ENCODE measurements at regions not wholly inside any gene's neighbourhood (a gene's known extent, or its start where the extent isn't known, plus 50 kb on each side); places are given as distances from the start of the nearest gene placed in this dataset.

DNA sequence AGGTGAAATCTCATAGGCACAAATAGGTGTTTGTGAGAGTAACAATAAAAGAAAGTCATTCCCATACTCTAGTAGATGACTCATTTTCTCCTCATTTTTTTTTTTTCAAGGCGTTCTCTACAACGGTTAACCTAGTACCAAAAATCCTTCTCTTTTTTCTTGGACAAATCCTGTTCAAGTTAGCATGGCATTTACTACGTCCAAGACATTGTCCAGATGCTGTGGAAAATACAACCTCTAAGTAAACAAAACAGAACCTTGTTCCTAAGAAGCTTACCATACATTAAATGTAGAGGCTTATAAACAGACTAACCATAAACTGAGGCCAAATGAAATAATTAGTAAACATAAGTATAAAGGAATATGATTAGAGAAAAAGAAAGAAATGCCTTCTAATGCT lies 76.2 kb upstream of the RGS4 start:
- no peaks in the 10 kb centered on the region for H3K36me3 ChIP-seq (ENCODE audit: insufficient read depth, low read length, poor library complexity, severe bottlenecking)
- H3K27me3 ChIP-seq (replicated peaks; ENCODE audit: insufficient read depth, low read depth, low read length, poor library complexity) = no peaks in the 10 kb centered on the region
- no peak for TF ChIP-seq CTCF (conservative IDR thresholded peaks at IDR 0.05; ENCODE audit: low read depth, low read length)
- TF ChIP-seq EZH2 (IDR thresholded peaks at IDR 0.05; ENCODE audit: borderline replicate concordance, low read depth, low read length, poor library complexity, severe bottlenecking) = no peak
- CTCF ChIA-PET = no interaction called here
- intact Hi-C loops (cut with micrococcal nuclease; ENCODE audit: unreplicated experiment) = no loop called here
- no peak for DNase-seq (ENCODE audit: low spot score)
- no peak overlapping the region for H3K27ac ChIP-seq (ENCODE audit: low read depth, low read length, poor library complexity, severe bottlenecking)
- no peaks in the 10 kb centered on the region for H3K9me3 ChIP-seq (ENCODE audit: low read depth, low read length, poor library complexity, severe bottlenecking)
- H3K4me3 ChIP-seq (ENCODE audit: low read depth, low read length, poor library complexity, severe bottlenecking) = no peak overlapping the region
- no peaks in the 10 kb centered on the region for H3K4me1 ChIP-seq (ENCODE audit: insufficient read depth, low read length, poor library complexity, severe bottlenecking)
- POLR2A ChIA-PET (ENCODE audit: low non-redundant PET) = interaction anchor here (0.5 kb wide), 1 partner anchor 1888 kb away, joined by 8 read pairs; no protein-coding TSS in a partner anchor
- BruUV-seq (replicated peaks) = no TSS peak

- H3K27ac ChIP-seq (ENCODE audit: low read depth, low read length, poor library complexity, severe bottlenecking) = no peak overlapping the region
- no peaks in the 10 kb centered on the region for H3K4me1 ChIP-seq (ENCODE audit: insufficient read depth, low read length, poor library complexity, severe bottlenecking)
- TF ChIP-seq CTCF (conservative IDR thresholded peaks at IDR 0.05; ENCODE audit: low read depth, low read length) (no peak), EZH2 (IDR thresholded peaks at IDR 0.05; ENCODE audit: borderline replicate concordance, low read depth, low read length, poor library complexity, severe bottlenecking) (no peak)
- no peaks in the 10 kb centered on the region for H3K36me3 ChIP-seq (ENCODE audit: insufficient read depth, low read length, poor library complexity, severe bottlenecking)
- no peak overlapping the region for H3K4me3 ChIP-seq (ENCODE audit: low read depth, low read length, poor library complexity, severe bottlenecking)
- no TSS peak for BruUV-seq (replicated peaks)
- ChIA-PET POLR2A (ENCODE audit: low non-redundant PET) (no interaction called here), CTCF (no interaction called here)
- intact Hi-C loops (cut with micrococcal nuclease; ENCODE audit: unreplicated experiment) = no loop called here
- no peaks in the 10 kb centered on the region for H3K9me3 ChIP-seq (ENCODE audit: low read depth, low read length, poor library complexity, severe bottlenecking)
- H3K27me3 ChIP-seq (replicated peaks; ENCODE audit: insufficient read depth, low read depth, low read length, poor library complexity) = no peaks in the 10 kb centered on the region
- no peak for DNase-seq (ENCODE audit: low spot score)
Measured at GRCh38 chr1:162991444-162991843, 77.7 kb upstream of the RGS4 start.

GRCh38 chr1:162990665-162991064 lies 78.5 kb upstream of the RGS4 start:
- TF ChIP-seq CTCF (conservative IDR thresholded peaks at IDR 0.05; ENCODE audit: low read depth, low read length) (no peak), EZH2 (IDR thresholded peaks at IDR 0.05; ENCODE audit: borderline replicate concordance, low read depth, low read length, poor library complexity, severe bottlenecking) (no peak)
- Histone ChIP-seq H3K9me3 (ENCODE audit: low read depth, low read length, poor library complexity, severe bottlenecking) (no peaks in the 10 kb centered on the region), H3K36me3 (ENCODE audit: insufficient read depth, low read length, poor library complexity, severe bottlenecking) (no peaks in the 10 kb centered on the region), H3K27me3 (replicated peaks; ENCODE audit: insufficient read depth, low read depth, low read length, poor library complexity) (no peaks in the 10 kb centered on the region), H3K4me3 (ENCODE audit: low read depth, low read length, poor library complexity, severe bottlenecking) (no peak overlapping the region), H3K27ac (ENCODE audit: low read depth, low read length, poor library complexity, severe bottlenecking) (no peak overlapping the region), H3K4me1 (ENCODE audit: insufficient read depth, low read length, poor library complexity, severe bottlenecking) (no peaks in the 10 kb centered on the region)
- intact Hi-C loops (cut with micrococcal nuclease; ENCODE audit: unreplicated experiment) = no loop called here
- no peak for DNase-seq (ENCODE audit: low spot score)
- ChIA-PET POLR2A (ENCODE audit: low non-redundant PET) (no interaction called here), CTCF (interaction anchor here (0.6 kb wide), 1 partner anchor 130 kb away, joined by 5 read pairs; the partner anchor contains the start of gene CCDC190)
- no TSS peak for BruUV-seq (replicated peaks)
